Ecto neural progenitor cell (in vitro differentiated cells): ENCODE measurements at regions not wholly inside any gene's neighbourhood (a gene's known extent, or its start where the extent isn't known, plus 50 kb on each side); places are given as distances from the start of the nearest gene placed in this dataset.

Source experiments
- DNase-seq: peaks from one replicate; pipeline ENCODE4 v3.0.0-alpha.2; 2018; ENCODE audit warnings: low spot score

DNA sequence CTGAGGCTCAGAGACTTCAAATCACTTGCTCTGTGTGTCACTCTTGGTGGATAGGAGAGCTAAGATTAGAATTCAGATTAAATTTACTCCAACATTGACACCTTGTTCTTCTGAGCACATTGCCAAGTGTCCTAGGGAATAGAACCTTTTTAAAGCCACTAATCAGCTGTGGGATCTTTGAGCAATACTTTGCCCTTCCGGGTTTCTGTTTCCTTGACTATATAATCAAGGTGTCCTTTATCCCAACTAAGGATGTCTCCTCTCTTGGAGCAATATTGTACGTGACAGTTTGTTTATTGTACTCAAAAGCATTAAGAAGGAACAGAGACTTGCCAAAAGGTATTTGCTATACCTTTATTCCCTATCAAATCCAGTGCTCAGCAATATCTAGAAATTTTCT lies 170.9 kb upstream of the CADPS start:
- no peak for DNase-seq

DNA sequence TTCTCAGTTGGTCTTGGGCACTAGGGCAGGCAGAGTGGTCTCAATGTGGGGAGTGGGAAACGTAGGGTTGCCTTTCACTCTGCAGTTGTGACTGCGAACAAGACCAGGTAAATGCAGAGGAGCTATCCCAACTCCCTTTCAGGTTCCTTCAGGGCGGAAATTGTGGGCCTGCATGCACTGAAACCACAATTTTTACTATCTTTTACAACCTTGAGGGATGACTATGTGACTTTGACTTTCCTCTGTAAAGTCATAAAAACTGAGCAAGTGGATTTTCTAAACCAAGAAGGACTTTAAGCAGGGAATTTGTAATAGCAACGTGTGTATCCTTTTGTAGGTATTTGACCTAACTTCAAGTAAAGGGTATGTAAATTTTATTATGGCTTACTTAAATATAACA lies 171.4 kb upstream of the CADPS start:
- DNase-seq, result no peak

DNA sequence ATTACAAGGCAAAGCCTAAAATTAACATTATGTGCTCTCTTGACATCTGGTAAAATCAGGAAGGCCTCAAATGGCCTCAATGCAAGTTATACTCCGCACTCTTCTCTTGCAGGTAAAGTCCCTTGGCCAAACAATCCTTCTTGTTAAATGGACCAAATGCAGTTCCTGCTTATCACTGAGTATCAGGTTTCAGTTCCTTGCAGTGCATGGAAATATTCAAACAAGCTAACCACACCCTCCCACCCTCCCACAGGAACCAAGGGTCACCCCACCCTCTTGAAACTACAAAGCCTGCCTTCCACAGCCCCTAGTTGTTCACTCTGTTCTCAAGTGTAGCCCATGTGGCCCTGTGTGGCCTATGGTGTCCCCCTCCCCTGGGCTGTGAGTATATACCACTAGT lies 171.9 kb upstream of the CADPS start:
- no peak for DNase-seq

DNA sequence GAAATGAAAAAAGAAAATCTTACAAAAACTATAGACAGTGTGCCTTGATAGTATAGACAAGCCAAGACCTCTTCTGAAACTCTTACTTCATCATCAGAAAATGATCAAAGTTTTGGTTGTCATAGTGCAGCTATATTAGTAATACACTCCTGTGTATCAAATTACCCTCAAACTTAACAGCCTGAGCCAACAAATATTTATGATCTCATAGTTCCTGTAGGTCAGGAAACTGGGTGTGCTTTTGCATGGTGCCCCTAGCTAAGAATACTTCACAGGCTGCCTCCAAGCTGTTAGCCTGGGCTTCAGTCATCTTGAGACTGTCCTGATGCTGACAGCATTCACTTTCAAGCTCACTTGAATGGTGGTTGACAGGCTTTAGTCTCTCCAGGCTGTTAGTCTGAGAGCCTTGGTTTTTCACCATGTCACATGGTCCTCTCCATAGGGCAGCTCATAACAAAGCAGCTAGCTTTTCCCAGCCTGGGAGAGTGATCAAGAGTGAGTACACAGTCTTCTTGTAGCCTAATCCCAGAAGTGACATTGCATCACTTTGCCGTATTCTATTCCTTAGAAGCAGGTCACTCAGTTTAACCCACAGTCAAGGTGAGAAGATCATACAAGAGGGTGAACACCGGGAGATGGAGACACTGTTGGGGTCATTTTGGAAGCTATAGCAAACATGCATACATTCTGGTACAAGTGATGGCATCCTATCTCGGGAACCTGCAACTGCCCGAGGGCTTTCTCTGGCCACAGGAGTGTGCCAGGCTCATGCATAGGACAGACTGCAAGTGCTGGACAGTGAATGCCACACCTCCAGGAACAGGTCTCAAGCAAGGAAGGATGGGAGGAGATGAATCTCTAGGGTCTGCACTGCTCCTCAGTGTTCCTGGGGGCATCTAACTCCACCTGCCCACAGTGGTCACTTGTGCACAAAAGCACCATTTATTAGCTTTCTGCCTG lies 173.4 kb upstream of the CADPS start:
- no peak for DNase-seq

DNA sequence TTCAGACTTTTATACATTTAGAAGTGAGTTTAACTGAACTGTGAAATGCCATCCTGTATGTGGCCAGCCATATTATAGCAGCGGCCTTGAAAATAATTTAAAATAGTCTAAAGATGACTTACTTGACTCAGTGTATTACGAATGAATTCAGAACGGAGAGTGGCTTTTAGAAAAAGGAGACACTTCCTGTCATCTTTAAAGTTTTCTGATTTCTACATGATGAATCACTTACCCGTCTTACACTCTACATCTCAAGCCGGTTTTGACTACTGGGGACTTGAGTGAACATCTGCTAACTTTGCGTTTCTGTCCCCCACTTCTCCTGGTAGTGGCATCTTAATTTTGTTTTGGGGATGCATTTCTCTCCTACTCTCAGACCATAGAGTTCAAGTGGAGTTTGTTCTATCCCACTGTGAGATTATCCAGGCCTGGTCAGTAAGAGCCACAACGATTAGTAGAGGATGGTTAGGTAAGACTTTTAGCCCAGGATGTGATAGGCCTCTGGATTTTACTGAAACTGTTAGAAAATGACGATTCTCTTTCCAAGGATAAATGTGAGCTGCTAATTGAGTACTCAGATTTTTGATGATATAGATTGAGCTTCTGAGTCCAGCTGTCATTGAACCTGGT lies 175.4 kb upstream of the CADPS start:
- DNase-seq, result no peak

DNA sequence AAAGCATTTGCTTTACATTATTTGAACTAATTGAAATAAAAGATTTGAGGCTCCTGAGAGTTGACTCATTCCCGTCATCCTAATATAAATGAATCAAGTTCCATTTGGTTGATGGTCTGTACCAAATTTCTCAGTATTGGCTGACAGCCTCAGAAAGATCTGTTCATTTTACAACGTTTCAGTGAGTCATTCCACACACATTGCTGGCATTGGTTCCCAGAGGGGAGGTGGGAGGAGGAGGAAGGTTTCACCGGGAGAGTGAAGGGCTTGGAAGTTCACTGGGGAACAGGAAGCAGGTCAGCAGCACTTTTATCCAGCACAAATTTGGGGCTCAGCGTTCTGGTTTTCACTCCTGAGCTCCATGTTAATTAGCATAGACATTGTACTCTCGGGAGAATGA lies 176.7 kb upstream of the CADPS start:
- no peak for DNase-seq

DNA sequence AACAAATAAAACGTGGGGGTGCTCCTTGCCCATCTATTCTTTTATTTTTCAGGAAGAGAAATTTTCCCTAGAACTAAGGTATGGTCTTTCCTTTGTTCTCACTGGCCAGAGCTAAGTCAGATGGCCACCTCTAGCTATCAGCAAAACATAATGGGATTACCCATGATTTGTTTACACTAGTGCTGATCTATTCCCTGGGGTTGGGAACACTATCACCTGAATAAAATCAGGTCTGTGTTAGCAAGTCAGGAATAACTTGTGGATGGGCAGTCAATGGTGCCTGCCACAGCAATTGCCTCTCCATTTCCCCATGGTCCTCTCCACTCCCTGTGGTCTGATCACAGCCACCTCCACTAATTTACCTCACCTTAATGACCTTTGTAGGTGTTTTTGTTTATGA lies 181.7 kb upstream of the CADPS start:
- no peak for DNase-seq

DNA sequence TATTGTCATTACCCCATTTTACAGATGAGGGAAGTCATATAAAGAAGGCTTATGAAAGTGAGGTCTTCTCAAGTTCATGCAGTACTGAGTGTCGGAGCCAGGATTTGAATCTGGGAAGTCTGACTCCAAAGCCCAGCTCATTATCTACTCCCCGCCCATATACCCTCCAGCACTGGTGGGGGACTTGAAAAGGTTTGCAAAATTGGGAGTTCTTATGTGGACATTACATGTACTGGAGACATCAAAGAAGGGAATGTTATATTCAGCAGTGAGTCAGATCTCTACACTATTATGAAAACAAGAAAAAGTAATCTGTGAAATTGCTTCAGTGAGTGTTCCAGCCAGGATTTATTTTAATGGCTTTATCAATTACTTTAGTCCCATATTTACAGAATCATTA lies 185.2 kb upstream of the CADPS start:
- no peak for DNase-seq

DNA sequence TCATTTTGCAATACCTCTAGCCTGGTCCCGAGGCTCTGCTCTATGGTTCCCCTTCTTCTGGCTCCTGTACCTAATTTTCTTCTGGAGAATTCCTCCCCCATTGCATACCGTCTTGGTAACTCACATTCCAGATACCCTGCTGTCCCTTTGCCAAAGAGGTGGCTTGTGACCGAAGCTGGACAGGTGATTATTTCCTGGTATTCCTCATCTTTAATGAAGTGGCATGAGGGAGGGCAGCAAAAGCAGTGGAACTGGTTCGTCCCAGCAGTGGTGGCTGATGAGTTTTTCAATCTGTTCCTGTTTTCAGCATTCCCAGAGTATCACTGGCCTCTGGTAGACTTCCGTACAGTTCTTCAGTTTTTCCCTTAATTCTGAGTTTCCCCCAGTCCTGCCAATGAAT lies 186.2 kb upstream of the CADPS start:
- no peak for DNase-seq

DNA sequence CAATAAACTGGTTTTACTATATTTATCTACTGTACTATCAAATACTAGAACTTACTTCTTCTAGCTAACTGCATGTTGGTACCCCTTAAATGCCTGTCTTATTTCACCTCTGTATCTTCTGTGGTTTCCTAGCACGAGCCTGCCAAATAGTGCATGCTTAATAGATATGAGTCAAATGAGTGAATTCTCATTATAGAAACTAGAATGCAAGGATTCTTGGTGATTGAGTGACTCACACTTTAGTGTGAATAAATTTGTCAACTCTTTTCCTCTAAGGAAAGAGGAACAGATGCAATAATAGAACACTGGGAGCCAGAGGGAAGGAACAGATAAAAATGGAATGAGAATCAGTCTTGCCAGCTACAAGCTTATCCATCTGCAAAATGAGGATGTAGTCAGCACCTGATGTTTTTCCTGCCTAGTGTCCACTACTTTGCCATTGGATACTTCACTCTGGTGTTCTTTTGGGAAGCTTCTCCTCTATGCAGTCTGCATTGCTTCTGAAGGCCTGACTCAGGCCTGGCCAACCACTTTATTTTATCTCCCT lies 189.1 kb upstream of the CADPS start:
- DNase-seq, result no peak

DNA sequence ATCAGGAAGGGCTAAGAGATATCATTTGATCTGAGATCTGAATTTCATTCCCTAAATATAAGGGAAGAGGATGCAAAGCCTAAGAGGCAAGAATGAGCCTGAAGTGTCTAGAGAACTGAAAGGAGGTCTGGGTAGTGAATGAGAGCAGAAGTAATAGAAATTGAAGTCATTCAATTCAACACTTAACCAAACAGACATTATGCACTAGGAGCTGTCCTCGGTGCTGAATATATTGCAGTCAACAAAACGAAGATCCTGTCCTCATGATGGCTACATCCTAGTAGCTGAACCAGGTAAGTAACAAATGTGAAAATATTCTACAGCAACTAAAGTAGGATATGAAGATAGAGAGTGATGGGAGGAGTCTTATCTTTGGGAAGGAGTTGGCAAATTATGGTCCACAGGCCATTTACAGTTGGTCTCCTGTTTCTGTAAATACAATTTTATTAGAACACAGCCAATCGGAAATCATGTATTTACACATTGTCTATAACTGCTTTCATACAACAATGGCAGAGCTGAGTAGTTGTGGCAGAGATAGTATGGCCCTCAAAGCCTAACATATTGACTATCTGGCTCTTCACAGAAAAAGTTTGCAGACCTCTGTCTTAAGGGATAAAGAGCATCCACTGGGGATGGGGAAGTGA lies 192.9 kb upstream of the CADPS start:
- DNase-seq, result peak; percentile 49

DNA sequence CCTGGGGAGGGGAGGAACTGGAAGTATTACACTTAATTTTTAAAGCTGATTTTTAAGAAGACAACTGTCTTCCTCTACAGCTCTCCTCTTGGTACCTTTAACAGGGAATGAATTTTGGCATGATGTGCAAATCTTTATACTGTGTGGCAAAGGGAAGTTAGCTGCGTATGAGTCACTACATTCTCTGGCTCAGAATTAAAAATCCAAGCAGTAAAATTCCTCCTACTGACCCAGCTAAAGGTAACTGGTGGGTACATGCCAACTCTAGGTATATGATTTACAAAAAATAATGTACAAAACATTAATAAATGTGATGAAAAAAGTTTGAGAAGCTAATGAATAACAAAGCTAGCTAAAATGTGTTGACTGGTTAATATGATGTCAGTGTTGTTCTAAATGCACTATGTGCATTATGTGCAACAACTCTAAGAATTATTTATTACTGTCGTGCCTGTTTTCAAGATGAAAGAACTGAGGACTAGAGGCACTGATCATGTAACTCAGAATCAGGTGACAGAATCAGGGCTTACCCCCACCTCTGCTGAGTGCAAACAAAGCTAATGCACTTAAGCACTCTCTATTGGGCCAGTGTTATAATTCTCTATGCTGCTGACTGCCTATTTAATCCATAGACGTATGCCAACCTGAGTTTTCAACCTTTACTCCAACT lies 194.7 kb upstream of the CADPS start:
- DNase-seq, result no peak

DNA sequence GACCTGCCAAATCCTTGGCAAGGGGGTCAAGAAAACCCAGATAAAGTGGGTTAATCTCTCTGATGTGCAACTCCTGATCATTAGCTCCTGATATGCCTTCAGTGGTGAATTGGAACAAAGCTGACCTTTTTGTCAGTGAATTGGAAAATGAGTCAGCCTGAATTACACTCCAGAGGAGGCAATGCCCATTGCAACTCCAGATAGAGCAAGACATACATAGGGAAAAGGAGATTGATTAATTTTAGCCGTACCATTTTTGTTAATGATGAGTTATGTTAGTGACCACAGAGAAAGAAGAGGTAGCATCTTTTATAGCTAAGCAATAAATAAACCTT lies 195.2 kb upstream of the CADPS start:
- no peak for DNase-seq

DNA sequence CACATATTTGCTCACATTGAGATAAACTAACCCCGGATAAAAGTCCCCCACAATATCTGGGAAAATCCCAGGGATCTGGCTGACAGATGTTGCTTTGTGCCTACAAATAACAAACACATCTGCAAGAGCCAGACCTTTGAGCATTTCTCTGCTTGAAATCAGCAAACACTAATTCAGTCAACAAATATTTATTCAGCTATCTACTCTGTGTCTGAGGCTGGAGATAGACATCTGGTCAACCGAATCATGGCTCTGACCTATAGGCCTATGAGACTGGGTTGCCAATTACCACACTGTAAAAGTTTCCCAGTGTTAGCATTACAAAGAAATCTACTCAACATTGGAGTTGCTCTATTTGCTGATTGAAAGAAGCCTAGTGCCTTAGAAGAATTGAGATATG lies 201.1 kb upstream of the CADPS start:
- no peak for DNase-seq

DNA sequence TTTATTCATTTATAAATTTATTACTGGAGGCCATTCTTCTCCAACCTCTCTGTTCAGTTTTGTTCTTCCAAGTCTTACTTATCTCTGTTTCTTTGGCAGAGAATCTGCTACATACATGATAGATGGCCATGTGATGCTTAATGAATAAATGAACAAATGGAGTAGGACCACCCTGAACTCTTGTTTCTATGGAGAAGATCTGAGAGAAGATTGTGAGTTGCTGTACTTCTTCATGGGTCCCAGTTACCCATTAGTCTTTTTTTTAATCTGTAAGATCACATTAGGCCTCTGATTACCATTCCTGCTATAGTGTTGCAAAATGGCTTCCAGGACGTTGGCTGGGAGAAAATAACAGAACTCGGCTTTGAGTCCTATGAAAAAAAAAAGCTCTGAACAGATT lies 191.9 kb upstream of the SYNPR start:
- DNase-seq, result no peak

DNA sequence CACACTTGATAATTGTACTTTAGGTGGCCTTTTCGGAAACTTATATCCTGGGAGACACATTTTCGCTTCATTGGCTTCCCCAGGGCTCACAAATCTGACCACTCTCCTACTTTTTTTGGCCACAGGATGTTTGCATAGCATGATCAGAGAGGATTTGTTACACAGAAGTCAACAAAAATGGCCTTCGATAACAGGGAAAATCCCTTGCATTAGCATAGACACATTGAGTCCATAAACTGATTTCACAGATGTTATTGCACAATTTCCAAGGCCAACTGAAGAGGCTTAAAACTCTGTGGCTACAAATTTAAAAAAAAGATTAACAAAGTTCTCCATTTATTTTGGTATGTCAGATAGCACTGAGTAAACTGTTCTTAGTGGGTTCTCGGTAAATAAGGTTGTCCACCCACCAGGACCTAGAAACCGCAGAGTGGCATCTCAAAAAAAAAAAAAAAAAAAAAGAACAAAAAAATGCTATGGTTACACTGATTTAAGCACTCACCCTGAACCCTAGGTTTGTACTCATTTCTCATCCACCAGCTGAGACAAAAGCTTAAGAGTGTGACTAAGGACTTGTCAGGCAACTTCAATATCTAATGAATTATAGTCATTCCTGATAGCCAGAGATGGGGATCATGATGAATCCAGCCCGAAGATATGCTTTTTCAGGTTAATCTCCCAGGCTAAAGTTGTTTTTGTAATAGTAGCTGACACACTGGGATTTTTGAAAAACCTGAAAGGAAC lies 188.9 kb upstream of the SYNPR start:
- DNase-seq, result no peak

DNA sequence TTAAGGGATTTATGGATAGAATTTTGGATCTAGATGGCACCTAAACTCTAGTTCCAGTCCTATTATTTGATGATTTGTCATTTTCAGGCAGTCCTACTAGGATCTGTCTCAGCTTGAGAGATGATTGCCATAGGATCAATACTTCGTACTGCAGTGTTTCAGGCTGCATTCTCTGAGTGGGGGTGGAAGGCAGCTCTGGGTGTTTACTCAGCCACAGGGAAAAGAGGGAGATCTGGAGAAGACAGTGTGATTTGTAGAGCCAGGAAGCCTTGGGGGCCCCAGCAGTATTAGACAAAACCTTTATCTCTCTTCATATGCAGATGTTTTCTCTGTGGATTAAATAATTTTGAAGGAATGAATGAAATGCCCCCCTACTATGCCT lies 188.4 kb upstream of the SYNPR start:
- no peak for DNase-seq

DNA sequence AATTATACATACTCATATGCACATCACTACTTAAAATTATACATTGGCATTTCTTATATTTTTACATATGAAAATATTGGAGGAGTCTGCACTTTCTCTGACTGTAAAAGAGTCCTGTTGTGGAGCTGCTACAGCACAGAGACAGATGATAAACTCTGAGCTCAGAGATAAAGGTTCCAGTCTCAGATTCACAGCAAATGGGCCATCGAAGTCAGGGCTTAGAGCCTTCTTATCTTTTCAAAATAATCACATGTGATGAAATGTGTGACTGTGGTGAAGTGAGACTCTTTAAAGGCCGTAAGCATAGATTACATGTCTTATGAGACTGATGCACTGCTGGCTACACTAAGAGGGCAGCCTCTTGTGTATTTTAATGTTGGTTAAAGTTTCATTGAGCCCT lies 187.5 kb upstream of the SYNPR start:
- no peak for DNase-seq

DNA sequence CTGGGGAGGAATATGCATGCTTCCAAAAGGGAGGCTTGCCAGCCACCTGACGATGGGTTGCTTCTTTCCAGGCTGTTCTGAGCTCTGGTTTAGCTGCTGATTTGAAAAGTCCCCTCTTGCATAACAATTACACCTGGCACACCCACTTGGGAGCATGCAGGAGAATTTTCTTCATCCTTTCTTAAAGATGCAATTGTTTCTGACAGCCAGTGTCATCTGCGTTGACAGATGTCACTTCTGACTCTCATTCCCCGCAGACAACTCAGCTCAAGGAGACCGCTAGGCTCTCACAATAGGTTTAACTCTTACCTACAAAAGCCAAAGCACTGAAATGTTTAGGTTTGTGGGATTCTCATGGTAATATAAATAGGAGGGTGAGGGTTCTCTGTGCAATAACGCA lies 185.6 kb upstream of the SYNPR start:
- DNase-seq, result no peak

DNA sequence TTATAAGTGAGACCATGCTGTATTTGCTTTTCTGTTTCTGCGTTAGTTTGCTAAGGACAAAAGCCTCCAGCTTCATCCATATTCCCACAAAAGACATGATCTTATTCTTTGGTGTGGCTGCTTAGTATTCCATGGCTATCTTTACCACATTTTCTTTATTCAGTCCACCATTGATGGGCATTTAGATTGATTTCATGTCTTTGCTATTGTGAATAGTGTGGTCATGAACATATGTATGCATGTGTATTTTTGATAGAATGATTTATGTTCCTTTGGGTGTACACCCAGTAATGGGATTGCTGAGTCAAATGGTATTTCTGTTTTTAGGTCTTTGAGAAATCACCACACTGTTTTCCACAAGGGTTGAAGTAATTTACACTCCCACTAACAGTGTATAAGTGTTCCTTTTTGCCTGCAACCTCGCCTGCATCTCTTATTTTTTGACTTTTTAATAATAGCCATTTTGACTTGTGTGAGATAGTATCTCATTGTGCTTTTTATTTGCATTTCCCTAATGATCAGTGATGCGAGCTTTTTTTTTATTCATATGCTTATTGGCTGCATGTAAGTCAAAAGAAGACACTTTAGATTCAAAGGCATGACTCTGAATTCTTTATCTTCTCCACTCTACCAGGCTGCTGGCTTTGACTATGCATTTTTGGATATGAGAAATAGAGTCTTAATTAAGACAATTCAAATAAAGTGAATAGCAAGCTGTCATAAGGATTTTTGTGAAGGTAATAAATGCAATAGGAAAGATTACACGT lies 183.3 kb upstream of the SYNPR start:
- DNase-seq, result no peak
